Colonic mucosa (tissue), 4 donors: ENCODE measurements at regions not wholly inside any gene's neighbourhood (a gene's known extent, or its start where the extent isn't known, plus 50 kb on each side); places are given as distances from the start of the nearest gene placed in this dataset.

Experiments used
- DNase-seq: peaks from one replicate; pipeline ENCODE4 v3.0.0-alpha.2; 2020
- H3K27ac ChIP-seq: fragments of 200-600 bp; one replicate; pipeline ENCODE4 v1.8.0; 2021
- H3K27me3 ChIP-seq: fragments of 200-600 bp; one replicate; pipeline ENCODE4 v1.8.0; 2021
- H3K36me3 ChIP-seq: fragments of 200-600 bp; one replicate; pipeline ENCODE4 v1.8.0; 2021
- H3K4me1 ChIP-seq: fragments of 200-600 bp; one replicate; pipeline ENCODE4 v1.8.0; 2021; ENCODE audit warnings: mild to moderate bottlenecking
- H3K4me3 ChIP-seq: fragments of 200-600 bp; one replicate; pipeline ENCODE4 v1.8.0; 2021
- H3K9ac ChIP-seq, 2 donors: one replicate each; pipeline ENCODE4 v1.7.0; 2013; ENCODE audit warnings: control low read depth in 2 of 2, low read depth in 2 of 2, low read length in 2 of 2
- H3K9me3 ChIP-seq: fragments of 200-600 bp; one replicate; pipeline ENCODE4 v1.8.0; 2021
- CTCF ChIP-seq: fragments of 200-600 bp; IDR thresholded peaks from one replicate; pipeline ENCODE4 v1.8.0; 2022; ENCODE audit warnings: antibody characterized with exemption, mild to moderate bottlenecking
- intact Hi-C: fragments of 100-400 bp; cut with DNase I; formaldehyde crosslinking; loops from one replicate; pipeline ENCODE4 v1.14.1; 2022
- donor health status: healthy.
- donor health status: DM: no; HTN: no; CAD: no.
- donor health status: DM: no; HTN: no; CAD: no.

DNA sequence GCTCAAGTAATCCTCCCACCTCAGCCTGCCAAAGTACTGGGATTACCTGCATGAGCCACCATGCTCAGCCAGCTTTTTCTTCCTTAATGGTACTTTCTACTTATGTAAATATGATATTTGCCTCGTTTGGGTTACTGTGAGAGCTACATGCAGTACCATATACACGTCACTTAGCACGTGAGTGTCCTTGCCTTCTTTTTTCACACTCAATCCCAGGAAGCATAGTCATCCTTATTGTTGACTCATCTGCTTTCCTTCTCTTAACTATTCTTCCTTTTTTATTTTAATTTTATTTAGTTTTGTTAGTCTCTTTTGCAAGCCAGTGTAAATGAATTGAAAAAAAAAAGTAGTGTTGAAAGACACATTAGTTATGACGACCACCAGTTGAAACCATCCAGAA lies 205.9 kb downstream of the HIPK3 start:
- Histone ChIP-seq H3K4me1 (no peaks in the 10 kb centered on the region), H3K27ac (no peak overlapping the region), H3K9me3 (no peaks in the 10 kb centered on the region), H3K9ac (no peak overlapping the region), H3K27me3 (no peaks in the 10 kb centered on the region), H3K4me3 (no peak overlapping the region), H3K36me3 (no peaks in the 10 kb centered on the region)
- no peak for DNase-seq
- intact Hi-C loops, result no loop called here
- no peak for TF ChIP-seq CTCF

GRCh38 chr11:33461369-33462125 lies 204.4 kb downstream of the HIPK3 start:
- no peak for TF ChIP-seq CTCF

DNA sequence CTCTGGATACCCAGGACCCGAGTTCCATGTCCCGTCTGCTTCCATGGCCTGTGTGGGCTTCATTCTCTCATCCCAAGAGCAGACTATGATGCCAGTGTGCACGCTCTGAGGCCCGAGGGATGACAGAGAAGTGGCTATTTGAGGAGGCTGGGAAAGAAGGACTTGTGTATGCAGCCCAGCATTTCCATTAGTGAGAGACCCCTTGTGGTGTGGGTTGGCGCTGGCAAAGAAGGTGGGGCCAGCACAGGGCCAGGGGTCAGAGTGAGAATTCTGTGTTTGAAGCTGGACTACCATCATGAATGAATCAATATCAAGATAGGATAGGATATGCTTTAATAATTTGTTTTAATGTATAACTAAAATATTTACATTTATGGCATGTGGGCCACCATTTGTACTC lies 200.8 kb downstream of the HIPK3 start:
- TF ChIP-seq CTCF, result no peak
- intact Hi-C loops, result no loop called here

More at GRCh38 chr11:33461369-33462125, 204.4 kb downstream of the HIPK3 start:
- Histone ChIP-seq H3K4me1 (no peaks in the 10 kb centered on the region), H3K9me3 (no peaks in the 10 kb centered on the region), H3K27me3 (no peaks in the 10 kb centered on the region), H3K9ac (no peak overlapping the region), H3K27ac (no peak overlapping the region), H3K36me3 (no peaks in the 10 kb centered on the region), H3K4me3 (no peak overlapping the region)
- DNase-seq, result no peak
- intact Hi-C loops, result no loop called here

DNA sequence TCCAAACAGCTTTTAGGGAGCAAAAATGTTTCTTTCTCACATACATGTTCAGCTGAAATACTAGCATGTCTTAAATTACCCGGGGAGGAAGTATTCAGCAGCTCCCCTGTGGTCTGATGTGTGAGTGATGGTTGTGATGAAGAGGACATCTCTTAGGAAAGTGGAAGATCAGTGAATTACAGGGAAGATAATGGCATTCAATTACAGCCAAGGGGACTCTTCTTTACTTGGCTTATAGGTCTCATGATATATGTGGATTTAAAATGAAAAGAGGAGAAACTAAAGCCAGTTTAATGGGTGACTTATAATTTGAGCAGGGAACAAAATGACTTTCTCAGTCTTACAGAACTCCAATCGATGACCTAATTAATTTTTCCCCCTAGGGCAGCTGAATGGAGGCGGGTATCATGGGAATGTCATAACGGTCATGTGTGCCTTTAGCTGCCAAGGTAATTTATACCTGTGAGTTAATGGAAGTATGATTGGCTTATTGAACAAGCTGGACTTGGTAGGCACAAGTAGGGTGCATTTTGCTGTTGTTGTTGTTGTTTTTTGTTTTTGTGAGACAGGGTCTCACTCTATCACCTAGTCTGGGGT lies 198.8 kb downstream of the HIPK3 start:
- no peak for DNase-seq
- no peaks in the 10 kb centered on the region for H3K4me1 ChIP-seq
- no peak overlapping the region for H3K27ac ChIP-seq
- intact Hi-C loops, result no loop called here
- no peaks in the 10 kb centered on the region for H3K27me3 ChIP-seq
- H3K4me3 ChIP-seq, result no peak overlapping the region
- no peaks in the 10 kb centered on the region for H3K36me3 ChIP-seq
- no peaks in the 10 kb centered on the region for H3K9me3 ChIP-seq
- TF ChIP-seq CTCF, result no peak
- H3K9ac ChIP-seq, result no peak overlapping the region

More for the DNA sequence above, 200.8 kb downstream of the HIPK3 start:
- H3K36me3 ChIP-seq, result no peaks in the 10 kb centered on the region
- no peaks in the 10 kb centered on the region for H3K4me1 ChIP-seq
- no peak for DNase-seq
- no peaks in the 10 kb centered on the region for H3K9me3 ChIP-seq
- no peak overlapping the region for H3K9ac ChIP-seq
- H3K27ac ChIP-seq, result no peak overlapping the region
- no peak overlapping the region for H3K4me3 ChIP-seq
- no peaks in the 10 kb centered on the region for H3K27me3 ChIP-seq

- DNase-seq, result no peak
- Histone ChIP-seq H3K9me3 (no peaks in the 10 kb centered on the region), H3K36me3 (no peaks in the 10 kb centered on the region), H3K27me3 (no peaks in the 10 kb centered on the region), H3K4me3 (no peak overlapping the region), H3K9ac (no peak overlapping the region), H3K4me1 (no peaks in the 10 kb centered on the region), H3K27ac (no peak overlapping the region)
- intact Hi-C loops, result no loop called here
- no peak for TF ChIP-seq CTCF
Observed at GRCh38 chr11:33454264-33454663, 197.1 kb downstream of the HIPK3 start.
